Esophagus squamous epithelium (tissue), 5 donors: ENCODE measurements at regions not wholly inside any gene's neighbourhood (a gene's known extent, or its start where the extent isn't known, plus 50 kb on each side); places are given as distances from the start of the nearest gene placed in this dataset.

Experiments
- DNase-seq: peaks from one replicate; lab custom pipeline; 2025; lab: John Stamatoyannopoulos, UW
- H3K27ac ChIP-seq, 4 donors: fragments of 200-600 bp; sonication (generic); one replicate each; pipeline ENCODE4 v1.5.1; 2016 to 2019; ENCODE audit warnings: mild to moderate bottlenecking in 1 of 4
- H3K27me3 ChIP-seq, 4 donors: fragments of 200-600 bp; sonication (generic); 1 replicate in 3 of 4; 2 replicates in 1 of 4; pipeline versions ENCODE4 v1.5.1 to v1.6.0; 2017 to 2021; ENCODE audit warnings: antibody characterized with exemption in 1 of 4
- H3K36me3 ChIP-seq, 3 donors: fragments of 200-600 bp; sonication (generic); one replicate each; pipeline ENCODE4 v1.5.1; 2016 to 2019
- H3K4me1 ChIP-seq, 3 donors: fragments of 200-600 bp; sonication (generic); one replicate each; pipeline ENCODE4 v1.5.1; 2017 to 2019
- H3K4me3 ChIP-seq, 4 donors: fragments of 200-600 bp; sonication (generic); 1 replicate in 3 of 4; 2 replicates in 1 of 4; pipeline ENCODE4 v1.5.1; 2016 to 2019; ENCODE audit warnings: mild to moderate bottlenecking in 2 of 4, moderate library complexity in 1 of 4
- H3K9me3 ChIP-seq, 3 donors: fragments of 200-600 bp; sonication (generic); one replicate each; pipeline ENCODE4 v1.5.1; 2016 to 2019
- CTCF ChIP-seq, 6 experiments: fragments of 450-650 bp in 4 of 6; fragments of 200-600 bp in 2 of 6; sonication (generic) in 2 of 6; IDR thresholded peaks; one replicate each; pipeline ENCODE4 v1.5.1; 2016 to 2019; ENCODE audit warnings: antibody characterized with exemption in 6 of 6, mild to moderate bottlenecking in 4 of 6, moderate library complexity in 4 of 6
- POLR2A ChIP-seq, 4 donors: fragments of 450-650 bp; IDR thresholded peaks; one replicate each; pipeline ENCODE4 v1.6.1; 2017; ENCODE audit warnings: antibody characterized with exemption in 4 of 4, mild to moderate bottlenecking in 4 of 4, moderate library complexity in 3 of 4
- whole genome bisulfite sequencing, 2 donors: methylation state at CpG; one replicate each; pipeline ENCODE4 v1.1.5; 2018; 5-methylcytosine and 5-hydroxymethylcytosine counted together
- intact Hi-C: fragments of 100-400 bp; cut with DNase I; formaldehyde crosslinking; loops from one replicate; pipeline ENCODE4 v1.15.0; 2022
- donor health status: DM: yes; HTN: yes; CAD: no.

GRCh38 chr2:193480187-193480586 lies 1285.5 kb upstream of the TMEFF2 start:
- H3K4me1 ChIP-seq: no peaks in the 10 kb centered on the region
- H3K27me3 ChIP-seq: no peaks in the 10 kb centered on the region
- H3K9me3 ChIP-seq: no peaks in the 10 kb centered on the region
- no peaks in the 10 kb centered on the region for H3K36me3 ChIP-seq
- no peak overlapping the region for H3K27ac ChIP-seq
- intact Hi-C loops: no loop called here
- TF ChIP-seq POLR2A (IDR thresholded peaks at IDR 0.05) (no peak), CTCF (IDR thresholded peaks at IDR 0.05) (no peak)
- H3K4me3 ChIP-seq: no peak overlapping the region
- no peak for DNase-seq
- 65 to 75% methylated on average over 1 of the region's 1 CpG for WGBS, 2 donors

GRCh38 chr2:193476171-193476800 lies 1281.6 kb upstream of the TMEFF2 start:
- Histone ChIP-seq H3K36me3 (no peaks in the 10 kb centered on the region), H3K9me3 (no peaks in the 10 kb centered on the region), H3K27ac (no peak overlapping the region), H3K4me3 (no peak overlapping the region), H3K4me1 (no peaks in the 10 kb centered on the region), H3K27me3 (no peaks in the 10 kb centered on the region)
- intact Hi-C loops: no loop called here
- WGBS, 2 donors: 51 to 60% methylated on average over 6 of the region's 6 CpGs
- no peak for TF ChIP-seq POLR2A (IDR thresholded peaks at IDR 0.05)
- TF ChIP-seq CTCF (IDR thresholded peaks at IDR 0.05): no peak
- no peak for DNase-seq

GRCh38 chr2:193475038-193475437 lies 1280.3 kb upstream of the TMEFF2 start:
- no peak overlapping the region for H3K4me3 ChIP-seq
- no peak for DNase-seq
- TF ChIP-seq CTCF (IDR thresholded peaks at IDR 0.05): no peak
- no peak for TF ChIP-seq POLR2A (IDR thresholded peaks at IDR 0.05)

GRCh38 chr2:193469251-193469650 lies 1274.5 kb upstream of the TMEFF2 start:
- no peaks in the 10 kb centered on the region for H3K4me1 ChIP-seq

More at GRCh38 chr2:193475038-193475437, 1280.3 kb upstream of the TMEFF2 start:
- no peaks in the 10 kb centered on the region for H3K4me1 ChIP-seq
- intact Hi-C loops: no loop called here
- peaks cover 0 to 7% (median 0%) of the 10 kb centered on the region in 3 donors for H3K9me3 ChIP-seq
- WGBS, 2 donors: 44 to 48% methylated on average over 3 of the region's 3 CpGs
- no peak overlapping the region for H3K27ac ChIP-seq
- no peaks in the 10 kb centered on the region for H3K36me3 ChIP-seq
- H3K27me3 ChIP-seq: no peaks in the 10 kb centered on the region

More at GRCh38 chr2:193469251-193469650, 1274.5 kb upstream of the TMEFF2 start:
- intact Hi-C loops: no loop called here
- WGBS, 2 donors: 50 to 54% methylated on average over 3 of the region's 3 CpGs
- no peak overlapping the region for H3K27ac ChIP-seq
- DNase-seq: no peak
- H3K27me3 ChIP-seq: no peaks in the 10 kb centered on the region
- H3K36me3 ChIP-seq: no peaks in the 10 kb centered on the region
- H3K9me3 ChIP-seq: peaks cover 0 to 7% (median 6%) of the 10 kb centered on the region in 3 donors
- TF ChIP-seq POLR2A (IDR thresholded peaks at IDR 0.05) (no peak), CTCF (IDR thresholded peaks at IDR 0.05) (no peak)
- H3K4me3 ChIP-seq: no peak overlapping the region
